Kidney glomerular epithelial cell (primary cell): ENCODE measurements at regions not wholly inside any gene's neighbourhood (a gene's known extent, or its start where the extent isn't known, plus 50 kb on each side); places are given as distances from the start of the nearest gene placed in this dataset.
A peak's percentile ranks its signal among the peaks of the same experiment; 100 is the strongest.

ENCODE experiments used
- DNase-seq: peaks from one replicate; lab custom pipeline; 2025; lab: John Stamatoyannopoulos, UW

GRCh38 chr2:63784461-63784860 lies 57.2 kb upstream of the UGP2 start:
- DNase-seq, result no peak

DNA sequence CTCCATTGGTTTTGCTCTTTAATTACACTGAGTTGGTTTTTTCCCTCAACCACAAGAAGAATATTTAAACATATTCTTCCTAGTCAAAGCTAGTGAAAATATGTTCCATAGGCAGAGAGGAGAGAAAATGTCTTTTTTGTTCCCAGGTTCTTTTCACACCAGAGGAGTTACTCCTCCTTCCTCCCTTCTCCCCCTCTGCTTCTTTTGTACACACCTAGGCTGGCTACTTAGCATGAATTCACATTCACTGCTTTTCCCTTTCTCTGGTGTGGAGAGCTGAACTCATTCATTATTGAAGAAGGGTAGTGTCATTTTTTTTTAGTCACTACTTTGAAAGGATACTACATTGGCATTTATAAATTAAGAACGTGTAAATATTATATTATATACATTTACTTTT lies 56.6 kb upstream of the UGP2 start:
- DNase-seq, result no peak

- no peak for DNase-seq
These were observed 55.2 kb upstream of the UGP2 start for GRCh38 chr2:63786471-63786870.

DNA sequence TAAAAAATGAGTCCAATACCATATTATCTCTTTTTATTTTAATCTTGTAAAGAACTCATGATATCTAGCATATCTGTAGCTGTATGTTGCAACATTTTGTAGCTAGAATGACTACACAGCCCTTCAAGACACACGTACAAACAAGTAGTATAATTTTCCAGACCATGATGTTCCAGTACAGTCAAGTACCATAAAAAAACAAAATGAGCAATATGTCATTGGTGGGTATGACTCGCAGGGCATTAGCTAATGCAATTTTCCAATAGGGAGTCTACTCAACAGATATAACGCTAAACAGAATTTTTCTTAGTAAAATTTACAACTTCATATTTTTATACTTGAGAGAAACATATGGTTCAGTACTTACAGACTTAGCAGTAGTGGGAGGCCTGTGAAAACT lies 53.6 kb upstream of the UGP2 start:
- peak; percentile 6 for DNase-seq

DNA sequence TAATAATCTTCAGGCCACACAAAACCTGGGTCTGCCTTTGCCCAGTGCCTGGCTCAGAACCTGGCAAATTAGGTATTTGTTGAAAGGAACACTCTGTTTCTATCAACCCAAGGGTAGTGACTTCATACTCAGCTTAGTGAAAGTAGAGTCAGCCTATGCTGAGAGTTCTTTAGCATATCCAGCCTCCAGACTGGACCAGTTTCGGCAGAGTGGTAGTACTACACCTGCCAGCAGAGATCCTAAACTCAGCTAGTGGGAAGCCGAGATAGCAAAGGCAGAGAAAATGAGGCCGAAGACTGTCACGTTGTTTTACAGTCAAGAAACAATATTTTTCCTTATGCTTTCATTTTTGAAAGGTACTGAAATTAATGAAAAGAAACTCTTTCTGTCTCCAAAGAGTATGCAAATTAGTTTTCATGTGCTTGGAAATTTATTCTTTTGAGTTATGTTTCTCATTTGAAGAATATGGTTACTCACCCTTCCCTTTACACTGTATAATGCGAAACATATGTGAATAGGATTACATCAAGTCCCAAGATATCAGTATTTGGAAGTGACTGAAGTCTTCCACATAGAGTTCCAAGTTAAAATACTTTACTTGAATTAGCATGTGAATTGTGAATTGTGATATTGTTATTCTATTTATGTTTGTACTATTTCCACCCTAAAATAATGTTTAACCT lies 52.2 kb upstream of the UGP2 start:
- no peak for DNase-seq

GRCh38 chr2:63790491-63790890 lies 51.2 kb upstream of the UGP2 start:
- no peak for DNase-seq

- peak; percentile 51 for DNase-seq
These were observed 50.8 kb upstream of the UGP2 start for GRCh38 chr2:63790906-63791305.

GRCh38 chr2:63791387-63791786 lies 50.3 kb upstream of the UGP2 start:
- DNase-seq, result no peak
